ENCODE measurements at regions not wholly inside any gene's neighbourhood (a gene's known extent, or its start where the extent isn't known, plus 50 kb on each side); places are given as distances from the start of the nearest gene placed in this dataset.

- TF ChIP-seq POLR2AphosphoS5 (IDR thresholded peaks at IDR 0.05; ENCODE audit: borderline replicate concordance, low read depth, low read length) (no peak), EZH2 (IDR thresholded peaks at IDR 0.05) (no peak), FOXP2 (optimal IDR thresholded peaks at IDR 0.05; ENCODE audit: control extremely low read depth, extremely low read length, insufficient read depth) (no peak)
Observed at GRCh38 chr3:182136008-182136910, 424.5 kb downstream of the SOX2 start.
